Bone marrow (tissue), 2 donors: ENCODE measurements at regions not wholly inside any gene's neighbourhood (a gene's known extent, or its start where the extent isn't known, plus 50 kb on each side); places are given as distances from the start of the nearest gene placed in this dataset.

Experiments
- DNase-seq, 2 donors: peaks; one replicate each; lab custom pipeline; 2025; lab: John Stamatoyannopoulos, UW

GRCh38 chr10:110398419-110399105 is 93.8 kb upstream of the SMNDC1 start:
- peak in 1 of 2 donors; percentile 79 for DNase-seq

GRCh38 chr10:110399106-110399964 is 94.6 kb upstream of the SMNDC1 start:
- DNase-seq: no peak

- DNase-seq: no peak
Observed at GRCh38 chr10:110399965-110400933, 95.5 kb upstream of the SMNDC1 start.

GRCh38 chr10:110401401-110402076 is 96.2 kb upstream of the DUSP5 start:
- DNase-seq: no peak

- no peak for DNase-seq
Observed at GRCh38 chr10:110402077-110402416, 95.7 kb upstream of the DUSP5 start.

GRCh38 chr10:110403593-110403992 is 94.1 kb upstream of the DUSP5 start:
- no peak for DNase-seq

GRCh38 chr10:110404413-110404812 is 93.3 kb upstream of the DUSP5 start:
- no peak for DNase-seq

- DNase-seq: no peak
Observed at GRCh38 chr10:110404825-110405224, 92.9 kb upstream of the DUSP5 start.

GRCh38 chr10:110405380-110405779 is 92.3 kb upstream of the DUSP5 start:
- no peak for DNase-seq

GRCh38 chr10:110407301-110408170 is 90.2 kb upstream of the DUSP5 start:
- DNase-seq: no peak

GRCh38 chr10:110408203-110408871 is 89.4 kb upstream of the DUSP5 start:
- no peak for DNase-seq

GRCh38 chr10:110408943-110409342 is 88.8 kb upstream of the DUSP5 start:
- no peak for DNase-seq

- no peak for DNase-seq
Observed at GRCh38 chr10:110409488-110409887, 88.2 kb upstream of the DUSP5 start.

GRCh38 chr10:110409926-110410325 is 87.8 kb upstream of the DUSP5 start:
- no peak for DNase-seq

- DNase-seq: no peak
Observed at GRCh38 chr10:110410329-110411046, 87.2 kb upstream of the DUSP5 start.

GRCh38 chr10:110411047-110411410 is 86.7 kb upstream of the DUSP5 start:
- no peak for DNase-seq

- DNase-seq: no peak
Observed at GRCh38 chr10:110413049-110413783, 84.5 kb upstream of the DUSP5 start.

- DNase-seq: no peak
Observed at GRCh38 chr10:110413903-110414547, 83.7 kb upstream of the DUSP5 start.
